AG04450 (cell line): ENCODE measurements at regions not wholly inside any gene's neighbourhood (a gene's known extent, or its start where the extent isn't known, plus 50 kb on each side); places are given as distances from the start of the nearest gene placed in this dataset.

Source experiments
- CTCF ChIA-PET: fragments of 300-600, 350-600 bp; formaldehyde crosslinking; extraction: SDS; loops from one replicate; lab custom pipeline; 2022; ENCODE audit warnings: antibody characterized with exemption, inconsistent platforms; lab: Charles Lee
- POLR2A ChIA-PET: fragments of 350-600 bp; formaldehyde crosslinking; extraction: SDS; loops from one replicate; lab custom pipeline; 2021; ENCODE audit warnings: antibody characterized with exemption, inconsistent platforms; lab: Yijun Ruan, JAX
- DNase-seq: peaks from one replicate; pipeline ENCODE4 v3.0.0-alpha.2; 2011; ENCODE audit warnings: low read depth, low spot score
- H3K27ac ChIP-seq: one replicate; pipeline ENCODE4 v1.5.1; 2012; ENCODE audit warnings: low read depth, low read length, control low read depth
- H3K27me3 ChIP-seq: one replicate; pipeline ENCODE4 v1.6.0; 2012; ENCODE audit warnings: low read length; ENCODE audit not compliant: control insufficient read depth, insufficient read depth
- H3K4me3 ChIP-seq: 2 replicates; pipeline ENCODE4 v1.5.1; 2011; ENCODE audit warnings: mild to moderate bottlenecking, low read depth, low read length, control low read depth
- H3K9me3 ChIP-seq: 2 replicates; pipeline ENCODE4 v1.5.1; 2012; ENCODE audit warnings: low read length; ENCODE audit not compliant: control insufficient read depth, insufficient read depth
- CTCF ChIP-seq: IDR thresholded peaks from 2 replicates; pipeline ENCODE4 v1.5.1; 2011; ENCODE audit warnings: low read depth, low read length, control low read depth, inconsistent platforms

- H3K4me3 ChIP-seq = no peak overlapping the region
- ChIA-PET CTCF (no interaction called here), POLR2A (interaction anchor here (0.8 kb wide), 1 partner anchor 944 kb away, joined by 4 read pairs; no protein-coding TSS in a partner anchor)
- H3K9me3 ChIP-seq = peaks cover 2% of the 10 kb centered on the region; the same call in 1 of the 2 replicates
- H3K27ac ChIP-seq = no peak overlapping the region
- TF ChIP-seq CTCF = no peak
- DNase-seq = no peak
- no peaks in the 10 kb centered on the region for H3K27me3 ChIP-seq
These were observed 510.8 kb downstream of the TRIB2 start for GRCh38 chr2:13227578-13227977.

- DNase-seq = no peak
- Histone ChIP-seq H3K27ac (no peak overlapping the region), H3K9me3 (peaks cover 2% of the 10 kb centered on the region; the same call in 1 of the 2 replicates), H3K27me3 (no peaks in the 10 kb centered on the region), H3K4me3 (no peak overlapping the region)
- TF ChIP-seq CTCF = no peak
- ChIA-PET CTCF (no interaction called here), POLR2A (no interaction called here)
These were observed 513.5 kb downstream of the TRIB2 start for GRCh38 chr2:13230221-13230620.

GRCh38 chr2:13240061-13240460, 523.3 kb downstream of the TRIB2 start:
- Histone ChIP-seq H3K27ac (no peak overlapping the region), H3K4me3 (no peak overlapping the region), H3K27me3 (no peaks in the 10 kb centered on the region), H3K9me3 (no peaks in the 10 kb centered on the region)
- ChIA-PET CTCF (no interaction called here), POLR2A (no interaction called here)
- TF ChIP-seq CTCF = no peak
- DNase-seq = no peak

GRCh38 chr2:13240789-13241487, 524.2 kb downstream of the TRIB2 start:
- no peak overlapping the region for H3K4me3 ChIP-seq
- CTCF ChIA-PET = no interaction called here
- no peaks in the 10 kb centered on the region for H3K9me3 ChIP-seq
- POLR2A ChIA-PET = no interaction called here
- no peak overlapping the region for H3K27ac ChIP-seq
- H3K27me3 ChIP-seq = no peaks in the 10 kb centered on the region
- no peak for TF ChIP-seq CTCF
- DNase-seq = no peak

GRCh38 chr2:13252615-13253014, 535.9 kb downstream of the TRIB2 start:
- H3K4me3 ChIP-seq = no peak overlapping the region
- POLR2A ChIA-PET = no interaction called here

More at GRCh38 chr2:13252615-13253014, 535.9 kb downstream of the TRIB2 start:
- Histone ChIP-seq H3K9me3 (no peaks in the 10 kb centered on the region), H3K27me3 (no peaks in the 10 kb centered on the region), H3K27ac (no peak overlapping the region)
- no peak for TF ChIP-seq CTCF
- CTCF ChIA-PET = no interaction called here
- no peak for DNase-seq
